Hippocampal formation (tissue), 2 donors: ENCODE measurements at regions not wholly inside any gene's neighbourhood (a gene's known extent, or its start where the extent isn't known, plus 50 kb on each side); places are given as distances from the start of the nearest gene placed in this dataset.
A peak's percentile ranks its signal among the peaks of the same experiment; 100 is the strongest.
"Not testable (repeated sequence)": the region's sequence is repeated elsewhere in the genome, so short reads cannot be mapped to it uniquely, and the experiment has no call there.

Experiments
- DNase-seq, 2 donors: peaks; one replicate each; lab custom pipeline; 2025; lab: John Stamatoyannopoulos, UW

DNA sequence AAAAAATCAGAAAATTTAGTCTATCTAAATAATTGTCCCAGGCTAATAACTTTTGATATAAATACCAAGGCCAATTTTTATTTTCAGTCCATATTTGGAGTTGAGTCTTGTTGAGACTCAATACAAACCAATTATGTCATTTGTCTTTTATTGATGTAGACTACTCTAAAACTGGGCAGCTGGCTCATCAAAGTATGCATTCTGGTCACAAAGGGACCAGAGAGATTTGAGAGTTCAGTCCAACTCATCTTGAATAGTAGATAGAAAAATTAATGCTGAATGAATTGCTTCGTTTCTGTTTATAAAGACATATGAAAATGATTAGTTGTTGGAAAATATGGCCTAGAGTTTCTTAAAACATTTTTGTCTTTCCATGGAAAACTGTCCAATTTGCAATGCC is 412.5 kb upstream of the KLHL4 start:
- no peak for DNase-seq

GRCh38 chrX:87110142-87110541 is 407.5 kb upstream of the KLHL4 start:
- DNase-seq, result no peak

- DNase-seq, result no peak
Measured at GRCh38 chrX:87140800-87141483, 376.7 kb upstream of the KLHL4 start.

GRCh38 chrX:87160435-87161010 is 357.1 kb upstream of the KLHL4 start:
- DNase-seq, result peak; percentile 0 to 19

GRCh38 chrX:87167841-87168240 is 349.8 kb upstream of the KLHL4 start:
- DNase-seq, result no peak

- DNase-seq, result not testable (repeated sequence)
Measured at GRCh38 chrX:87178009-87178408, 339.6 kb upstream of the KLHL4 start.
